GM21423 (cell line): ENCODE measurements at regions not wholly inside any gene's neighbourhood (a gene's known extent, or its start where the extent isn't known, plus 50 kb on each side); places are given as distances from the start of the nearest gene placed in this dataset.

Source experiments
- ATAC-seq: cut with Tn5 transposase; IDR thresholded peaks from one replicate; pipeline ENCODE4 v1.9.1; 2021; ENCODE audit warnings: mild to moderate bottlenecking, moderate library complexity; ENCODE audit not compliant: unreplicated experiment

GRCh38 chr12:46456356-46457334, 84.1 kb upstream of the SLC38A2 start:
- no peak for ATAC-seq

- no peak for ATAC-seq
Measured at GRCh38 chr12:46455648-46456352, 83.2 kb upstream of the SLC38A2 start.

- ATAC-seq: no peak
Measured at GRCh38 chr12:46454981-46455380, 82.4 kb upstream of the SLC38A2 start.

GRCh38 chr12:46453428-46453827, 80.9 kb upstream of the SLC38A2 start:
- ATAC-seq: no peak

- no peak for ATAC-seq
Measured at GRCh38 chr12:46452776-46453175, 80.2 kb upstream of the SLC38A2 start.

- no peak for ATAC-seq
Measured at GRCh38 chr12:46452061-46452615, 79.6 kb upstream of the SLC38A2 start.

- no peak for ATAC-seq
Measured at GRCh38 chr12:46451276-46452021, 78.9 kb upstream of the SLC38A2 start.

GRCh38 chr12:46450279-46450748, 77.7 kb upstream of the SLC38A2 start:
- no peak for ATAC-seq

- ATAC-seq: no peak
Measured at GRCh38 chr12:46449856-46450255, 77.3 kb upstream of the SLC38A2 start.

GRCh38 chr12:46449316-46449715, 76.7 kb upstream of the SLC38A2 start:
- no peak for ATAC-seq

- ATAC-seq: no peak
Measured at GRCh38 chr12:46446645-46447044, 74.1 kb upstream of the SLC38A2 start.

- no peak for ATAC-seq
Measured at GRCh38 chr12:46445551-46446235, 73.1 kb upstream of the SLC38A2 start.

GRCh38 chr12:46445093-46445492, 72.5 kb upstream of the SLC38A2 start:
- no peak for ATAC-seq

GRCh38 chr12:46443594-46444263, 71.2 kb upstream of the SLC38A2 start:
- ATAC-seq: no peak

- ATAC-seq: no peak
Measured at GRCh38 chr12:46442738-46443137, 70.2 kb upstream of the SLC38A2 start.

GRCh38 chr12:46442239-46442638, 69.7 kb upstream of the SLC38A2 start:
- no peak for ATAC-seq

- ATAC-seq: no peak
Measured at GRCh38 chr12:46439793-46440511, 67.4 kb upstream of the SLC38A2 start.

- no peak for ATAC-seq
Measured at GRCh38 chr12:46438719-46439319, 66.2 kb upstream of the SLC38A2 start.

GRCh38 chr12:46438256-46438655, 65.7 kb upstream of the SLC38A2 start:
- no peak for ATAC-seq
